K562 (cell line): ENCODE measurements at regions not wholly inside any gene's neighbourhood (a gene's known extent, or its start where the extent isn't known, plus 50 kb on each side); places are given as distances from the start of the nearest gene placed in this dataset.

Experiments used
- ATAC-seq: fragments of 200-7000 bp; cut with Tn5 transposase; 3 replicates; pipeline ENCODE4 v1.9.1; 2020; ENCODE audit warnings: moderate library complexity
- BruUV-seq: library from RNA; stranded (reverse); fragments of 400-500 nt; replicated peaks from 2 replicates; lab custom pipeline; 2021; lab: Mats Ljungman, UMichigan
- CTCF ChIA-PET: fragments of 300-600 bp; formaldehyde crosslinking; extraction: SDS; loops from one replicate; lab custom pipeline; 2021; ENCODE audit warnings: low intra/inter-chr PET ratio; lab: Yijun Ruan, JAX
- POLR2A ChIA-PET: fragments of 300-600, 350-650 bp; sonication (Branson Sonifier 250); formaldehyde crosslinking; extraction: SDS; loops from one replicate; lab custom pipeline; 2021; ENCODE audit warnings: antibody characterized with exemption, inconsistent platforms; lab: Yijun Ruan, JAX
- DNase-seq, 4 experiments: peaks; one replicate each; pipeline versions ENCODE4 v3.0.0 to v3.0.0-alpha.2; 2011 to 2018; ENCODE audit warnings: low spot score in 3 of 4, mixed read lengths in 3 of 4; ENCODE audit errors: extremely low read depth in 1 of 4
- FAIRE-seq: peaks from 2 replicates; lab custom pipeline; 2011; peaks lifted over from hg19 to GRCh38; lab: Jason Lieb, UNC
- H2AFZ ChIP-seq: 2 replicates; pipeline ENCODE4 v1.6.0; 2011; ENCODE audit warnings: low read depth, low read length, control low read depth, inconsistent platforms
- H3K27ac ChIP-seq: fragments of 200-600 bp; 3 replicates; pipeline ENCODE4 v1.8.0; 2011; ENCODE audit warnings: low read depth, mild to moderate bottlenecking, control low read depth, inconsistent platforms, low read length, moderate library complexity, mixed read lengths; ENCODE audit errors: extremely low read depth
- H3K27me3 ChIP-seq, 2 experiments: fragments of 300-600 bp in 1 of 2; 2 replicates in 1 of 2; 3 replicates in 1 of 2; pipeline versions ENCODE4 v1.6.0 to v1.8.0; 2011; ENCODE audit warnings: inconsistent platforms in 2 of 2, low read length in 2 of 2, mild to moderate bottlenecking in 1 of 2, mixed read lengths in 1 of 2, moderate library complexity in 1 of 2; ENCODE audit not compliant: control insufficient read depth in 2 of 2, insufficient read depth in 2 of 2
- H3K36me3 ChIP-seq: fragments of 300-600 bp; 3 replicates; pipeline ENCODE4 v1.8.0; 2011; ENCODE audit warnings: mild to moderate bottlenecking, low read length, inconsistent platforms; ENCODE audit not compliant: control insufficient read depth, insufficient read depth
- H3K4me1 ChIP-seq, 2 experiments: fragments of 200-600 bp in 1 of 2; replicated peaks in 1 of 2; 2 replicates in 1 of 2; 3 replicates in 1 of 2; pipeline versions ENCODE4 v1.5.1 to v1.8.0; 2011; ENCODE audit warnings: inconsistent platforms in 2 of 2, low read length in 2 of 2, mild to moderate bottlenecking in 1 of 2, mixed read lengths in 1 of 2, moderate library complexity in 1 of 2; ENCODE audit not compliant: control insufficient read depth in 2 of 2, insufficient read depth in 2 of 2
- H3K4me2 ChIP-seq: 2 replicates; pipeline ENCODE4 v1.6.1; 2011; ENCODE audit warnings: low read length, control low read depth, inconsistent platforms, mixed read lengths; ENCODE audit not compliant: insufficient read depth
- H3K4me3 ChIP-seq: fragments of 200-600 bp; sonication (generic), shearing (Covaris generic); 2 replicates; pipeline ENCODE4 v1.5.1; 2016; ENCODE audit warnings: control low read depth, inconsistent platforms
- H3K79me2 ChIP-seq: fragments of 200-600 bp; 3 replicates; pipeline ENCODE4 v1.8.0; 2011; ENCODE audit warnings: low read length, inconsistent platforms; ENCODE audit not compliant: control insufficient read depth, insufficient read depth
- H3K9ac ChIP-seq, 2 experiments: 2 replicates each; pipeline versions ENCODE4 v1.6.0 to v1.6.1; 2011; ENCODE audit warnings: low read depth in 2 of 2, low read length in 2 of 2, control low read depth in 1 of 2, inconsistent platforms in 1 of 2, mild to moderate bottlenecking in 1 of 2, mixed read lengths in 1 of 2; ENCODE audit not compliant: insufficient read depth in 1 of 2
- H3K9me1 ChIP-seq: one replicate; pipeline ENCODE4 v1.6.0; 2011; ENCODE audit warnings: inconsistent platforms, mild to moderate bottlenecking, low read length, moderate library complexity; ENCODE audit not compliant: control insufficient read depth, insufficient read depth
- H3K9me3 ChIP-seq: replicated peaks from 2 replicates; pipeline ENCODE4 v1.5.1; 2011; ENCODE audit warnings: low read depth, low read length, inconsistent platforms; ENCODE audit not compliant: control insufficient read depth, insufficient read depth
- H4K20me1 ChIP-seq: replicated peaks from 2 replicates; pipeline ENCODE4 v1.6.1; 2011; ENCODE audit warnings: low read length, inconsistent platforms, mixed read lengths; ENCODE audit not compliant: control insufficient read depth, insufficient read depth
- MIER1 ChIP-seq: fragments of 450-650 bp; IDR thresholded peaks from 2 replicates; pipeline ENCODE4 v1.6.1; 2016; ENCODE audit warnings: antibody characterized with exemption, mild to moderate bottlenecking, low read depth
- TFE3 ChIP-seq: fragments of 450-650 bp; formaldehyde crosslinking; IDR thresholded peaks from 2 replicates; pipeline ENCODE4 v1.4.0; 2020; ENCODE audit warnings: mild to moderate bottlenecking, mixed read lengths
- ZHX1 ChIP-seq: fragments of 150-350 bp; conservative IDR thresholded peaks from 2 replicates; pipeline ENCODE4 v1.6.1; 2014; ENCODE audit warnings: low read length
- in situ Hi-C: fragments of 300-500 bp; cut with MboI; formaldehyde crosslinking; loops from 4 replicates; pipeline ENCODE4 v1.15.0; 2018; ENCODE audit warnings: inconsistent platforms, mixed read lengths
- intact Hi-C: fragments of 100-400 bp; cut with micrococcal nuclease; formaldehyde crosslinking; loops from 2 replicates; pipeline ENCODE4 v1.14.2; 2022

GRCh38 chr20:39190666-39191570, 228.8 kb downstream of the DHX35 start (continued):
- no peak for TF ChIP-seq ZHX1

- in situ Hi-C loops = no loop called here
- Histone ChIP-seq H4K20me1 (no peaks in the 10 kb centered on the region), H3K4me2 (no peak overlapping the region), H3K4me3 (no peak overlapping the region), H3K4me1 (no peaks in the 10 kb centered on the region), H3K9me1 (no peaks in the 10 kb centered on the region), H2AFZ (no peak overlapping the region), H3K79me2 (no peaks in the 10 kb centered on the region), H3K9ac (no peak overlapping the region), H3K36me3 (no peaks in the 10 kb centered on the region), H3K27ac (no peak overlapping the region), H3K27me3 (no peaks in the 10 kb centered on the region), H3K9me3 (no peaks in the 10 kb centered on the region)
- ChIA-PET POLR2A (no interaction called here), CTCF (no interaction called here)
- intact Hi-C loops = no loop called here
- ATAC-seq (no peak), FAIRE-seq (no peak), DNase-seq (no peak)
- TF ChIP-seq TFE3 = peak; percentile 62
- no peak for TF ChIP-seq MIER1
- BruUV-seq = no TSS peak
Measured at GRCh38 chr20:39188266-39188765, 226.2 kb downstream of the DHX35 start.
